IMR-90 (cell line): ENCODE measurements at regions not wholly inside any gene's neighbourhood (a gene's known extent, or its start where the extent isn't known, plus 50 kb on each side); places are given as distances from the start of the nearest gene placed in this dataset.

ENCODE experiments used
- CEBPB ChIP-seq: IDR thresholded peaks from 2 replicates; pipeline ENCODE4 v1.6.1; 2012; ENCODE audit warnings: low read depth, low read length, improper control_type of control experiment
- CHD1 ChIP-seq: IDR thresholded peaks from 2 replicates; pipeline ENCODE4 v1.6.1; 2012; ENCODE audit warnings: low read depth, low read length, improper control_type of control experiment
- FOS ChIP-seq: fragments of 150-350 bp; IDR thresholded peaks from 2 replicates; pipeline ENCODE4 v1.6.1; 2016; ENCODE audit warnings: low read depth, low read length
- MAZ ChIP-seq: IDR thresholded peaks from 2 replicates; pipeline ENCODE4 v1.6.1; 2012; ENCODE audit warnings: low read depth, mild to moderate bottlenecking, low read length, improper control_type of control experiment, moderate library complexity, borderline replicate concordance
- MXI1 ChIP-seq: IDR thresholded peaks from 2 replicates; pipeline ENCODE4 v1.6.1; 2012; ENCODE audit warnings: low read depth, mild to moderate bottlenecking, low read length, moderate library complexity, borderline replicate concordance
- NFE2L2 ChIP-seq: fragments of 150-350 bp; IDR thresholded peaks from 2 replicates; pipeline ENCODE4 v1.6.1; 2016; ENCODE audit warnings: low read depth, mild to moderate bottlenecking, low read length
- POLR2A ChIP-seq: IDR thresholded peaks from 2 replicates; pipeline ENCODE4 v1.6.1; 2012; ENCODE audit warnings: mild to moderate bottlenecking, low read depth, low read length
- RAD21 ChIP-seq: IDR thresholded peaks from 2 replicates; pipeline ENCODE4 v1.6.1; 2012; ENCODE audit warnings: low read length, improper control_type of control experiment
- RCOR1 ChIP-seq: IDR thresholded peaks from 2 replicates; pipeline ENCODE4 v1.6.1; 2012; ENCODE audit warnings: mild to moderate bottlenecking, low read length, improper control_type of control experiment; ENCODE audit not compliant: insufficient replicate concordance
- RFX5 ChIP-seq: IDR thresholded peaks from 2 replicates; pipeline ENCODE4 v1.8.0; 2012; ENCODE audit warnings: low read depth, mild to moderate bottlenecking, low read length, moderate library complexity
- SMC3 ChIP-seq: fragments of 150-350 bp; IDR thresholded peaks from 2 replicates; pipeline ENCODE4 v1.6.1; 2016; ENCODE audit warnings: low read depth, mild to moderate bottlenecking, antibody characterized with exemption, low read length, moderate library complexity
- TF ChIP-seq, protein P1 (sequence below): conservative IDR thresholded peaks from 2 replicates; pipeline ENCODE4 v1.5.1; 2012; ENCODE audit warnings: mild to moderate bottlenecking, low read depth, low read length, improper control_type of control experiment
- TF ChIP-seq, protein P2 (sequence below): fragments of 150-350 bp; IDR thresholded peaks from 2 replicates; pipeline ENCODE4 v1.6.1; 2016; ENCODE audit warnings: low read depth, mild to moderate bottlenecking, low read length, moderate library complexity, borderline replicate concordance
- TF ChIP-seq, protein P3 (sequence below): fragments of 150-350 bp; IDR thresholded peaks from 2 replicates; pipeline ENCODE4 v1.6.1; 2017; ENCODE audit warnings: mild to moderate bottlenecking, antibody characterized with exemption, low read length, low read depth

DNA sequence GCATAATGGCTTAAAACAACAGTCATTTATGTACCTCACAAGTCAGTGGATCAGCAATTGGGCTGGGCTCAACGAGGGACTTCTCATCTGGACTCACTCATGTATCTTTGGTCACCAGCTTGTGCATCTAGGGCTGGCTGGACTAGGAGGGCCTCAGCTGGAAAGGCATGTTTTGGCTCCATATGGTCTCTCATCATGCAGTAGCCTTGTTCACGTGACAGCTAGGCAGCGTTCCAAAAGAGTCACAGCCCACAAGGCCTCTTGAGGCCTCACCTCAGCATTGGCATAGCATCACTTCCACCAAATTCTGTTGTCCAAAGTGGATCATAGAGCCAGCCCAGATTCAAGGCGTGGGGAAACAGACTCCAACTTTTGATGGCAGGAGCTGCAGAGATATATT lies 110.1 kb downstream of the MAFB start:
- TF ChIP-seq NFE2L2 (no peak), CEBPB (no peak), SMC3 (no peak), POLR2A (no peak), RCOR1 (no peak), MAZ (no peak), RFX5 (no peak), FOS (no peak), RAD21 (no peak), CHD1 (no peak), MXI1 (no peak)
- TF ChIP-seq, protein P1, sequence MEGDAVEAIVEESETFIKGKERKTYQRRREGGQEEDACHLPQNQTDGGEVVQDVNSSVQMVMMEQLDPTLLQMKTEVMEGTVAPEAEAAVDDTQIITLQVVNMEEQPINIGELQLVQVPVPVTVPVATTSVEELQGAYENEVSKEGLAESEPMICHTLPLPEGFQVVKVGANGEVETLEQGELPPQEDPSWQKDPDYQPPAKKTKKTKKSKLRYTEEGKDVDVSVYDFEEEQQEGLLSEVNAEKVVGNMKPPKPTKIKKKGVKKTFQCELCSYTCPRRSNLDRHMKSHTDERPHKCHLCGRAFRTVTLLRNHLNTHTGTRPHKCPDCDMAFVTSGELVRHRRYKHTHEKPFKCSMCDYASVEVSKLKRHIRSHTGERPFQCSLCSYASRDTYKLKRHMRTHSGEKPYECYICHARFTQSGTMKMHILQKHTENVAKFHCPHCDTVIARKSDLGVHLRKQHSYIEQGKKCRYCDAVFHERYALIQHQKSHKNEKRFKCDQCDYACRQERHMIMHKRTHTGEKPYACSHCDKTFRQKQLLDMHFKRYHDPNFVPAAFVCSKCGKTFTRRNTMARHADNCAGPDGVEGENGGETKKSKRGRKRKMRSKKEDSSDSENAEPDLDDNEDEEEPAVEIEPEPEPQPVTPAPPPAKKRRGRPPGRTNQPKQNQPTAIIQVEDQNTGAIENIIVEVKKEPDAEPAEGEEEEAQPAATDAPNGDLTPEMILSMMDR = no peak
- TF ChIP-seq, protein P2, sequence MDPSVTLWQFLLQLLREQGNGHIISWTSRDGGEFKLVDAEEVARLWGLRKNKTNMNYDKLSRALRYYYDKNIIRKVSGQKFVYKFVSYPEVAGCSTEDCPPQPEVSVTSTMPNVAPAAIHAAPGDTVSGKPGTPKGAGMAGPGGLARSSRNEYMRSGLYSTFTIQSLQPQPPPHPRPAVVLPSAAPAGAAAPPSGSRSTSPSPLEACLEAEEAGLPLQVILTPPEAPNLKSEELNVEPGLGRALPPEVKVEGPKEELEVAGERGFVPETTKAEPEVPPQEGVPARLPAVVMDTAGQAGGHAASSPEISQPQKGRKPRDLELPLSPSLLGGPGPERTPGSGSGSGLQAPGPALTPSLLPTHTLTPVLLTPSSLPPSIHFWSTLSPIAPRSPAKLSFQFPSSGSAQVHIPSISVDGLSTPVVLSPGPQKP = no peak
- TF ChIP-seq, protein P3, sequence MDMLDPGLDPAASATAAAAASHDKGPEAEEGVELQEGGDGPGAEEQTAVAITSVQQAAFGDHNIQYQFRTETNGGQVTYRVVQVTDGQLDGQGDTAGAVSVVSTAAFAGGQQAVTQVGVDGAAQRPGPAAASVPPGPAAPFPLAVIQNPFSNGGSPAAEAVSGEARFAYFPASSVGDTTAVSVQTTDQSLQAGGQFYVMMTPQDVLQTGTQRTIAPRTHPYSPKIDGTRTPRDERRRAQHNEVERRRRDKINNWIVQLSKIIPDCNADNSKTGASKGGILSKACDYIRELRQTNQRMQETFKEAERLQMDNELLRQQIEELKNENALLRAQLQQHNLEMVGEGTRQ = no peak
